WERI-Rb-1 (cell line): ENCODE measurements at regions not wholly inside any gene's neighbourhood (a gene's known extent, or its start where the extent isn't known, plus 50 kb on each side); places are given as distances from the start of the nearest gene placed in this dataset.

Source experiments
- DNase-seq: peaks from one replicate; pipeline ENCODE4 v3.0.0-alpha.2; 2020
- H3K27ac ChIP-seq: fragments of 250-450 bp; sonication (Bioruptor Pico); 2 replicates; pipeline ENCODE4 v1.5.1; 2020; ENCODE audit warnings: mild to moderate bottlenecking, moderate library complexity
- H3K27me3 ChIP-seq: fragments of 250-450 bp; sonication (Bioruptor Pico); 2 replicates; pipeline ENCODE4 v1.5.1; 2021; ENCODE audit warnings: mild to moderate bottlenecking, low read depth, moderate library complexity; ENCODE audit not compliant: insufficient read depth, severe bottlenecking
- H3K36me3 ChIP-seq: fragments of 250-450 bp; sonication (Bioruptor Pico); 2 replicates; pipeline ENCODE4 v1.5.1; 2020; ENCODE audit warnings: mild to moderate bottlenecking, moderate library complexity
- H3K4me3 ChIP-seq: 2 replicates; pipeline ENCODE4 v1.5.1; 2011; ENCODE audit warnings: low read depth, mild to moderate bottlenecking, control low read depth, low read length
- H3K9me3 ChIP-seq: fragments of 250-450 bp; sonication (Bioruptor Pico); 2 replicates; pipeline ENCODE4 v1.5.1; 2021; ENCODE audit warnings: mild to moderate bottlenecking, moderate library complexity; ENCODE audit not compliant: severe bottlenecking
- CTCF ChIP-seq: IDR thresholded peaks from 2 replicates; pipeline ENCODE4 v1.5.1; 2011; ENCODE audit warnings: low read depth, mild to moderate bottlenecking, control low read depth, inconsistent platforms, low read length

- no peak for DNase-seq
- Histone ChIP-seq H3K27ac (no peak overlapping the region), H3K4me3 (no peak overlapping the region), H3K27me3 (no peaks in the 10 kb centered on the region), H3K36me3 (no peaks in the 10 kb centered on the region), H3K9me3 (no peaks in the 10 kb centered on the region)
- no peak for TF ChIP-seq CTCF
Observed at GRCh38 chr13:76656500-76656899, 229.7 kb downstream of the KCTD12 start.

- Histone ChIP-seq H3K9me3 (no peaks in the 10 kb centered on the region), H3K27ac (no peak overlapping the region), H3K27me3 (no peaks in the 10 kb centered on the region), H3K36me3 (no peaks in the 10 kb centered on the region), H3K4me3 (no peak overlapping the region)
- DNase-seq = no peak
- no peak for TF ChIP-seq CTCF
Observed at GRCh38 chr13:76656056-76656455, 230.1 kb downstream of the KCTD12 start.

- H3K4me3 ChIP-seq = no peak overlapping the region
- H3K36me3 ChIP-seq = no peaks in the 10 kb centered on the region
- TF ChIP-seq CTCF = no peak
- DNase-seq = no peak
- no peaks in the 10 kb centered on the region for H3K27me3 ChIP-seq
- H3K9me3 ChIP-seq = no peaks in the 10 kb centered on the region
- no peak overlapping the region for H3K27ac ChIP-seq
Observed at GRCh38 chr13:76654263-76654662, 231.9 kb downstream of the KCTD12 start.

GRCh38 chr13:76651286-76651685 lies 234.9 kb downstream of the KCTD12 start:
- DNase-seq = no peak
- TF ChIP-seq CTCF = no peak
- Histone ChIP-seq H3K4me3 (no peak overlapping the region), H3K9me3 (no peaks in the 10 kb centered on the region), H3K27me3 (no peaks in the 10 kb centered on the region), H3K27ac (no peak overlapping the region), H3K36me3 (no peaks in the 10 kb centered on the region)

GRCh38 chr13:76647550-76647949 lies 238.7 kb downstream of the KCTD12 start:
- H3K27ac ChIP-seq = no peak overlapping the region
- no peaks in the 10 kb centered on the region for H3K36me3 ChIP-seq
- H3K4me3 ChIP-seq = no peak overlapping the region
- no peak for DNase-seq
- H3K27me3 ChIP-seq = no peaks in the 10 kb centered on the region
- H3K9me3 ChIP-seq = no peaks in the 10 kb centered on the region
- TF ChIP-seq CTCF = no peak

GRCh38 chr13:76646946-76647345 lies 239.3 kb downstream of the KCTD12 start:
- DNase-seq = no peak
- Histone ChIP-seq H3K27me3 (no peaks in the 10 kb centered on the region), H3K9me3 (no peaks in the 10 kb centered on the region), H3K36me3 (no peaks in the 10 kb centered on the region), H3K27ac (no peak overlapping the region), H3K4me3 (no peak overlapping the region)
- no peak for TF ChIP-seq CTCF
